OCI-LY3 (cell line): ENCODE measurements at regions not wholly inside any gene's neighbourhood (a gene's known extent, or its start where the extent isn't known, plus 50 kb on each side); places are given as distances from the start of the nearest gene placed in this dataset.
"Not testable (repeated sequence)": the region's sequence is repeated elsewhere in the genome, so short reads cannot be mapped to it uniquely, and the experiment has no call there.

Experiments used
- EZH2phosphoT487 ChIP-seq: fragments of 200-600 bp; shearing (Covaris generic); IDR thresholded peaks from 2 replicates; pipeline ENCODE4 v1.6.1; 2018; ENCODE audit warnings: antibody characterized with exemption, mixed run types, low read depth
- TF ChIP-seq, protein P1 (sequence below): fragments of 200-600, 300-600 bp; sonication (generic); IDR thresholded peaks from 2 replicates; pipeline ENCODE4 v1.5.1; 2014; ENCODE audit warnings: antibody characterized with exemption, low read length, low read depth

DNA sequence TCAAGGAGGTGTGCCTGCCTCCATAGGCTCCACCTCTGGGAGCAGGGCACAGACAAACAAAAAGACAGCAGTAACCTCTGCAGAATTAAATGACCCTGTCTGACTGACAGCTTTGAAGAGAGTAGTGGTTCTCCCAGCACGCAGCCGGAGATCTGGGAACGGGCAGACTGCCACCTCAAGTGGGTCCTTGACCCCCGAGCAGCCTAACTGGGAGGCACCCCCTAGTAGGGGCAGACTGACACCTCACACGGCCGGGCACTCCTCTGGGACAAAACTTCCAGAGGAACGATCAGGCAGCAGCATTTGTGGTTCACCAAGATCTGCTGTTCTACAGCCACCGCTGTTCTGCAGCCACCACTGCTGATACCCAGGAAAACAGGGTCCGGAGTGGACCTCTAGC, 378.2 kb downstream of the PTH2R start:
- TF ChIP-seq, protein P1, sequence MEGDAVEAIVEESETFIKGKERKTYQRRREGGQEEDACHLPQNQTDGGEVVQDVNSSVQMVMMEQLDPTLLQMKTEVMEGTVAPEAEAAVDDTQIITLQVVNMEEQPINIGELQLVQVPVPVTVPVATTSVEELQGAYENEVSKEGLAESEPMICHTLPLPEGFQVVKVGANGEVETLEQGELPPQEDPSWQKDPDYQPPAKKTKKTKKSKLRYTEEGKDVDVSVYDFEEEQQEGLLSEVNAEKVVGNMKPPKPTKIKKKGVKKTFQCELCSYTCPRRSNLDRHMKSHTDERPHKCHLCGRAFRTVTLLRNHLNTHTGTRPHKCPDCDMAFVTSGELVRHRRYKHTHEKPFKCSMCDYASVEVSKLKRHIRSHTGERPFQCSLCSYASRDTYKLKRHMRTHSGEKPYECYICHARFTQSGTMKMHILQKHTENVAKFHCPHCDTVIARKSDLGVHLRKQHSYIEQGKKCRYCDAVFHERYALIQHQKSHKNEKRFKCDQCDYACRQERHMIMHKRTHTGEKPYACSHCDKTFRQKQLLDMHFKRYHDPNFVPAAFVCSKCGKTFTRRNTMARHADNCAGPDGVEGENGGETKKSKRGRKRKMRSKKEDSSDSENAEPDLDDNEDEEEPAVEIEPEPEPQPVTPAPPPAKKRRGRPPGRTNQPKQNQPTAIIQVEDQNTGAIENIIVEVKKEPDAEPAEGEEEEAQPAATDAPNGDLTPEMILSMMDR = not testable (repeated sequence)
- not testable (repeated sequence) for TF ChIP-seq EZH2phosphoT487
